A673 (cell line): ENCODE measurements at regions not wholly inside any gene's neighbourhood (a gene's known extent, or its start where the extent isn't known, plus 50 kb on each side); places are given as distances from the start of the nearest gene placed in this dataset.
A peak's percentile ranks its signal among the peaks of the same experiment; 100 is the strongest.

ENCODE experiments used
- BruUV-seq: library from RNA; stranded (reverse); fragments of 400-500 nt; replicated peaks from 2 replicates; lab custom pipeline; 2021; lab: Mats Ljungman, UMichigan
- CTCF ChIA-PET: fragments of 300-600 bp; sonication (Branson Sonifier 250); formaldehyde crosslinking; loops from one replicate; lab custom pipeline; 2022; ENCODE audit warnings: antibody characterized with exemption; lab: Charles Lee
- POLR2A ChIA-PET: fragments of 300-600 bp; sonication (Branson Sonifier 250); formaldehyde crosslinking; loops from one replicate; lab custom pipeline; 2022; ENCODE audit warnings: antibody characterized with exemption; ENCODE audit not compliant: low non-redundant PET; lab: Charles Lee
- DNase-seq: peaks from one replicate; pipeline ENCODE4 v3.0.0-alpha.2; 2015; ENCODE audit warnings: low spot score
- H3K27ac ChIP-seq: fragments of 200-600 bp; sonication (generic); 2 replicates; pipeline ENCODE4 v1.5.1; 2016; ENCODE audit warnings: mixed run types, low read depth, mild to moderate bottlenecking, mixed read lengths, antibody characterized with exemption, low read length; ENCODE audit not compliant: poor library complexity, severe bottlenecking
- H3K27me3 ChIP-seq: fragments of 200-600 bp; sonication (generic); replicated peaks from 2 replicates; pipeline ENCODE4 v1.6.1; 2017; ENCODE audit warnings: mixed run types, low read depth, mild to moderate bottlenecking, mixed read lengths, antibody characterized with exemption, low read length; ENCODE audit not compliant: insufficient read depth, poor library complexity
- H3K36me3 ChIP-seq: fragments of 200-600 bp; sonication (generic); 2 replicates; pipeline ENCODE4 v1.6.1; 2016; ENCODE audit warnings: mixed run types, mild to moderate bottlenecking, mixed read lengths, antibody characterized with exemption, low read length; ENCODE audit not compliant: insufficient read depth, poor library complexity, severe bottlenecking
- H3K4me1 ChIP-seq: fragments of 200-600 bp; sonication (generic); 2 replicates; pipeline ENCODE4 v1.6.1; 2017; ENCODE audit warnings: mixed run types, mild to moderate bottlenecking, mixed read lengths, antibody characterized with exemption, low read length; ENCODE audit not compliant: insufficient read depth, poor library complexity, severe bottlenecking
- H3K4me3 ChIP-seq: fragments of 200-600 bp; sonication (generic); 2 replicates; pipeline ENCODE4 v1.5.1; 2016; ENCODE audit warnings: low read depth, mixed run types, mild to moderate bottlenecking, mixed read lengths, low read length; ENCODE audit not compliant: poor library complexity, severe bottlenecking
- H3K9me3 ChIP-seq: fragments of 200-600 bp; sonication (generic); 2 replicates; pipeline ENCODE4 v1.6.1; 2016; ENCODE audit warnings: mixed run types, low read depth, mild to moderate bottlenecking, mixed read lengths, antibody characterized with exemption, low read length; ENCODE audit not compliant: poor library complexity, severe bottlenecking
- CTCF ChIP-seq: fragments of 300-800, 200-600 bp; sonication (generic); conservative IDR thresholded peaks from 2 replicates; pipeline ENCODE4 v1.5.1; 2017; ENCODE audit warnings: low read depth, mild to moderate bottlenecking, antibody characterized with exemption, low read length, moderate library complexity, mixed read lengths
- EZH2 ChIP-seq: fragments of 200-600 bp; sonication (generic); IDR thresholded peaks from 2 replicates; pipeline ENCODE4 v1.6.1; 2017; ENCODE audit warnings: borderline replicate concordance, low read depth, mild to moderate bottlenecking, mixed read lengths, antibody characterized with exemption, low read length; ENCODE audit not compliant: poor library complexity, severe bottlenecking
- intact Hi-C: fragments of 100-400 bp; cut with micrococcal nuclease; formaldehyde crosslinking; loops from one replicate; pipeline ENCODE4 v1.10.0; 2022; ENCODE audit not compliant: unreplicated experiment

- no peaks in the 10 kb centered on the region for H3K27me3 ChIP-seq
- POLR2A ChIA-PET: no interaction called here
- no peaks in the 10 kb centered on the region for H3K4me1 ChIP-seq
- intact Hi-C loops: no loop called here
- H3K36me3 ChIP-seq: no peaks in the 10 kb centered on the region
- no peak overlapping the region for H3K4me3 ChIP-seq
- no peak overlapping the region for H3K27ac ChIP-seq
- no peaks in the 10 kb centered on the region for H3K9me3 ChIP-seq
- DNase-seq: peak; percentile 3
- CTCF ChIA-PET: no interaction called here
- TF ChIP-seq CTCF: no peak
- no peak for TF ChIP-seq EZH2
- BruUV-seq: no TSS peak
These were observed 467.1 kb upstream of the MGAT4C start for GRCh38 chr12:86723326-86723725.

DNA sequence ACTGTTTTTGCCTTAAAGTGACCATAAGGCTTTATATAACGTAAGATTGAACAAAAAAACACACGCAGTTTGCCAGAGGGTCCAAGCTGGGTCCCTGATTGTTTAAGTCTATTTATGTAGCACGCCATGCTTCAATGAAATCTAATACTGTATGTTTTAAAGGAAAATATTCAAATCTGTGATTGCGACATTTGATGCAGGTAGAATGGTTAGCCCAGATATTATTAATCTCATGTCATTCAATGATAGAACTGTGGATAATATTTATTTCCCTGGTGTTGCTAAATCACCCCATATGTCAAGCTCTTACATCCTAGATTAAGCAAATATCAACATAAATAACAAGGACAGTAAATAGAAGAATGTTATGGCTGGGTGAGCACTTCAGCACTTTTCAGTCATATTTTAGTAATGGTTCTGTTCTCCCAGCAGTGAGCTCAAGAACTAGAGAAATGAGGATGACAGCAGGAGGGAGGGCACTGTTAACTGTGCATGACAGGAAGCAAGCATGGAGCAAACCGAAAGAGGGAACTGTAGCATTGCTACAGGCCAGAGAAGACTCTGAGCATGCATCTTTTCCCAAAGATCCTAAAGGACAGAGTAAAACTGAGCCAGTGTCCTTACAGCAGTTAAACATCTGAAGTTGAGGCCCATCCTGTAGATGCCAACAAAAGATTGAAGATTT is 465.7 kb upstream of the MGAT4C start:
- DNase-seq: peak; percentile 2
- BruUV-seq: no TSS peak
- TF ChIP-seq CTCF: no peak
- TF ChIP-seq EZH2: no peak
- Histone ChIP-seq H3K4me3 (no peak overlapping the region), H3K4me1 (no peaks in the 10 kb centered on the region), H3K36me3 (no peaks in the 10 kb centered on the region), H3K9me3 (no peaks in the 10 kb centered on the region), H3K27me3 (no peaks in the 10 kb centered on the region), H3K27ac (no peak overlapping the region)
- ChIA-PET POLR2A (no interaction called here), CTCF (interaction anchor here (0.5 kb wide), 1 partner anchor 1204 kb away, joined by 5 read pairs; no protein-coding TSS in a partner anchor)
- intact Hi-C loops: no loop called here

DNA sequence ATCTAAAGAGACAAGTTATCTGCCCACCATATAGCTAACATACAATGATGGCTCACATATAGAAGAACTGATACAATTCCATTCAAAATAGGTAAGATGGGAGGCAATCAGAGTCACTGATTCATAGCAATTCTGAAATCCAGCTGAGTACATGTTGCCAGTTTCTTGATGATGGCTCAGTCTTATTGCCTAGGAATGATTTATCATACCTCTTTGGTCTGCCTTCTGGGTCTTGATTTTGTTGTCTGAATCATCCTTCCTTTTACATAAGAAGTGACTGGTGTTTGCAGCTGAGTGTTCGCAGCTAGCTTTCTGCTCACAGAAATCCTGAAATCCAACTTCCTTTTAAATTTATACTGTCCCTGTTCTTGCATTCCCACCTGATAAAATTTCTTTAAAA is 463.2 kb upstream of the MGAT4C start:
- POLR2A ChIA-PET: no interaction called here
- Histone ChIP-seq H3K27me3 (no peaks in the 10 kb centered on the region), H3K4me3 (no peak overlapping the region), H3K27ac (no peak overlapping the region), H3K36me3 (no peaks in the 10 kb centered on the region), H3K4me1 (no peaks in the 10 kb centered on the region), H3K9me3 (no peaks in the 10 kb centered on the region)
- DNase-seq: no peak
- intact Hi-C loops: no loop called here
- no peak for TF ChIP-seq EZH2
- no peak for TF ChIP-seq CTCF
- CTCF ChIA-PET: no interaction called here
- no TSS peak for BruUV-seq
